GM21717 (cell line): ENCODE measurements at regions not wholly inside any gene's neighbourhood (a gene's known extent, or its start where the extent isn't known, plus 50 kb on each side); places are given as distances from the start of the nearest gene placed in this dataset.

Experiments
- ATAC-seq: cut with Tn5 transposase; IDR thresholded peaks from one replicate; pipeline ENCODE4 v1.9.1; 2021; ENCODE audit warnings: mild to moderate bottlenecking, moderate library complexity; ENCODE audit not compliant: unreplicated experiment

- no peak for ATAC-seq
Observed at GRCh38 chr7:46652317-46652716, 731.2 kb upstream of the IGFBP3 start.

GRCh38 chr7:46651561-46652088 lies 730.6 kb upstream of the IGFBP3 start:
- no peak for ATAC-seq

GRCh38 chr7:46651070-46651469 lies 730.0 kb upstream of the IGFBP3 start:
- ATAC-seq: no peak

GRCh38 chr7:46649876-46650275 lies 728.8 kb upstream of the IGFBP3 start:
- no peak for ATAC-seq

DNA sequence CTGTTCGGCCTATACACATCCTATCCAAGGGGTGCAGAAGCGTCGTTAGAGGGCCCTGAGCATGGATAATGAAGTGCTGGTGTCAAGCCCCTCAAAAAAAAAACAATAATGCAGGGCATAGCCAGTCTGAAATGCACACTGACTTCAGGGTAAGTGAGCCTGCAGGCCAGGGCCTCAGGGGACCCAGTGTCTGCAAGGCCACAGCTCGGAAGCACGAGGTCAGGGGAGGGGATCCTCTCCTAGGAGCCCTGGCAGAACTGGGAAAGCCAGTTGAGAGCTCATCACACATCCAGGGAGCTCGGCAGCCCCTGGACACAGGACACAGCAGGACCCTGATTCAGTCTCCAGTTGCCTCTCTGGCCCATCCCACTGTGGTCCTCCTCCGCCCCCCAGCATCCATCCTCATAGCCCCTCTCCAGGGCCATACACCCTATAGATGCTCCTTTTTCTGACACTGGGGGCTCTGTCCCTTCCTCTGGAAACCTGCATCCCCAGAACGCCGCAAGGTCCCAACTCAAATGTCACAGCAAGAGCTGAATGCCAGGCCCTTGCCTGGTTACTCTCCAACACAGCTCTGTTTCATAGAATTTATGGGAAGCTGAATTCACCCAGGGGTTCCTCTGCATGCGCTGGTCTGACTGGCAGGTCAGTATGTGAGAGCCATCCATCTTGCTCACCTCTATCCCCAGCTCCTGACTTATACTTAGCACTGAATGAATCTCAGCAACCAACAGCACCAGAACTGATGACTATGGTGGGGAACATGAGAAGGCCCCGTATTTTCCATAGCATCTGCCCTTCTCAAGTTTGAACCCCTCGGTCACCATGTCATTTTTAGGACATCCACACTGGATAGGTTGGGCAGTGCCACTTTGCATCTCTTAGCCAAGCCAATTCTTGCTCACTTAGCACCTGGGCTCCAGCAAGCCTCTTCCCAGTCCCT lies 717.0 kb upstream of the IGFBP3 start:
- no peak for ATAC-seq

- ATAC-seq: no peak
Observed at GRCh38 chr7:46636022-46636421, 715.0 kb upstream of the IGFBP3 start.

DNA sequence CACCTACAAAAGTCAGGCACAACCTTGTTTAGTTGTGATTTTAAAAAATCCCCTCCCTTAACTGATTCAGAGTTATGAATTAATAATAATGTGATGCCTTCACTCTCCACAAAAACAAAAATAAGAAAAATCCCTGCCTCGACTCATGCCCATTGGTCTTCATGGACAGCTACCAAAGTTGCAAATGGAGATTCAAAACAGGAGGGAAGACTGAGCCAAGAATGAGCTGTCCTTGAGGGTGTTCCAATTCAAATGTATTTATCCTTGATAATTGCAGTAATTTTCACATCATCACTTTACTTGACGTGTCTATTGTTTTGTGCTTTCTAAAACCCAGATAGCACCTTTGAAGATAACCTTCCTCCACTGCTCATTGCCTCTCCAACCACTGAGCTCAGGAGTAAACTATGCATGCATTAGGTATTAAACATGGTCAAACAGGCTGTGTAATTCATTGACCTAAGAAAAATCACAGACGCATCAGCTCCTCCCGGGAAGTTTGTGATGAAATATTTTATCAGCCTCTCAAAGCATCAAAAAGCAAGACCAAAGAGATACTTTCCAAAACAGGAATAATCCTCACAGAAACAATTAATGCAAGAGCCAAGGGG lies 712.7 kb upstream of the IGFBP3 start:
- ATAC-seq: no peak

DNA sequence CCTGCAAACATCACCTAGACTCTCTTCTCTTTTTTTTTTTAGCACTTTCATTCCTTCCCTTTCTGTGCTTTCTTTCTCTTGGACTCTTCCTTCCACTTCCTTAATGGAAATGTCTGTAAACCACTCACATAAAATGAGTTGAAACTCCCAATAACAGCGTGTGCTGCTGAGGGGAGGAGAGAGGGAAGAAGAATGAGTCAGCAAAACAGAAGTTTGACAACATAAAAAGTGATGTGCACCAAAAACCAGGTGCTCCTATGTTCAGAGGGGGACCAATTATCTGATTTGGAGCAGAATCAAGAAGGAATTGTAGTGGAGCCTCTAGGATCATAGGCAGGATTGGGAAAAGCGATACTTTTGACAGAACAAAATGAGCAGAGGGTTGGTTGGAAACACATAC lies 712.1 kb upstream of the IGFBP3 start:
- ATAC-seq: no peak

- ATAC-seq: no peak
Observed at GRCh38 chr7:46630031-46630430, 709.0 kb upstream of the IGFBP3 start.

- no peak for ATAC-seq
Observed at GRCh38 chr7:46628389-46628788, 707.3 kb upstream of the IGFBP3 start.

- no peak for ATAC-seq
Observed at GRCh38 chr7:46626691-46627310, 705.7 kb upstream of the IGFBP3 start.

GRCh38 chr7:46626261-46626660 lies 705.2 kb upstream of the IGFBP3 start:
- ATAC-seq: no peak

- ATAC-seq: no peak
Observed at GRCh38 chr7:46625032-46625431, 704.0 kb upstream of the IGFBP3 start.

GRCh38 chr7:46622251-46622650 lies 701.2 kb upstream of the IGFBP3 start:
- no peak for ATAC-seq

DNA sequence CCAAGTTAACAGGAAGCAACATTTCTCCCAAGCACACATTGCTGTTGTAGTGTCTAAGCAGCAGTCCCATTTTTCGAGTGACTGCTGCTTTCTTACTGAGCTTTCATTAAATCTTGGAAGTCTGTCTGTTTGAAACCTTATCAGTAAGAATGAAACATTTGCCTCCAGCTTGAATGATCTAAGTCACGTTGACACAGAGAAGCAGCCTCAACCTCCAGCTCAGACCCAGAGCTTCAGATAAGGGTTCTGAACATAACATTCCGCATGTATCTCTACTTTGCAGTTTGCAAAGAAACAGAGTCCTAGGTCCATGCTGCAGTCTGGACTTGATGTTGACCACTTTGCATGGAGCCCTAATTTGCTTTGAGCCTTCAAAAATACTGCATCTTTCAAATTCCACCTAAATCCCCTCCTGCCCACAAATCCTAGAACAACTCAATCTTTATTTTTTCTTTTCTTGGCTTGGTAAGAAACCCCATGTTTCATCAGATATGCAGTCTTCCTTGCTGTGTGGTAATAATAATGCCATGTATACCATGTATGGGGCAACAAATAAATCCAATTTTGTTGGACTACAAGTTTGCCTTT lies 698.7 kb upstream of the IGFBP3 start:
- no peak for ATAC-seq

GRCh38 chr7:46616636-46617035 lies 695.6 kb upstream of the IGFBP3 start:
- no peak for ATAC-seq

GRCh38 chr7:46613551-46613950 lies 692.5 kb upstream of the IGFBP3 start:
- ATAC-seq: no peak

DNA sequence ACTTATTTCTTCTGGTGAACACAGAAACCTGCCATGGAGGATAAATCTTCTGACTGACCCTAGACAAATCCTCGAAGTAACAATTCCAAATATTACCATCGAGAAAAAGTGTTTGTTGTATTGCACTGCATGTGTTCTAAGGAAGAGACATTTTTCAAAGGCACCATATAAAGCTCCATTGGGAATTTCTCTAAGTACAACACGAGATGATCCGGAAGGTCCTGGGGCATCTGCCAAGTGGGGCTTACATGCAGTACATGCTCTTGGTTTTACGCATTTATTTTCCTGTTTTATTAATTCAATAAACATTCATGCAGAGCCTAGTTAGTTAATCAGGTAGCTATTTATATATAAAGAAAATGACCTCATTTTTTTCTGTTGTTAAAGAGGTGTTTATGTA lies 692.0 kb upstream of the IGFBP3 start:
- no peak for ATAC-seq

GRCh38 chr7:46611508-46611907 lies 690.4 kb upstream of the IGFBP3 start:
- ATAC-seq: no peak

DNA sequence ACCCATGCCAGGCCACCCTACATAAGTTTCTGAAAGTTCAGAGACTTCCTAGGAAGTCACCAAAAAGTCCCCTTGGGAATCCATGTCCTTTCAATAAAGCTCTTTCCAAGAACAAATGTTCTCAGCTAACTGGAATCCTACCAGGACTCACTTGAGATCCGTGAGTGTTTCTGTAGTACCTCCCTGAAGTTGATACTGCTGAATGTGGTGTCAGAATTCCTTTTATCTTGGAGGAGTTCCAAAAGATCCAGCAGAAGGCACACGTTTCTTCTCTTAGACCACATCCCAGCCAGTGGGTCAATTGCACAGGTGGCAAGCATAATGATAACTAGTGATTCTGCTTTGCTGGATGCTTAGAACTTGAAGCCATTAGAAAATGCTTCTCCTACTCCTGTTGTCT lies 689.7 kb upstream of the IGFBP3 start:
- ATAC-seq: no peak

DNA sequence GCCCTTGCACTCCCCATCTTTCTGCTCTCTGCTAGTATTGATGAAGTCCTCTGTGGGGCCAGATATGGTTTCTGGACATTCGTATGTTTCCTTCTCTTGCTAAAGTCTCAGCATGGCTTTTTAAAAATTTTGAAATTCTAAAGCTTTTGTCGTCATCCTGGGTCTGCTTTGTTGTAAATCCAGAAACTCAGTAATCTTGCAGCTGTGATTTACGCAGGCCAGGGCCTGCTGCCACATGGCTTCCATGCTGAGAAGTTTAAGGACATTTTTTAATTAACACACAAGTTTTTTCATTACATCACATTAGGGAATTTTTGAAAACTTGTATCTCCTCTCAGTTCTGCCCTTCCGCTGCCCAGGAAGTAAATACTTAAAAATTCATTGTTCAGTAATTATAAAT lies 686.1 kb upstream of the IGFBP3 start:
- no peak for ATAC-seq
